Activated CD8-positive, alpha-beta T cell treated with anti-CD3 and anti-CD28 coated beads for 36 hours (primary cell): ENCODE measurements at regions not wholly inside any gene's neighbourhood (a gene's known extent, or its start where the extent isn't known, plus 50 kb on each side); places are given as distances from the start of the nearest gene placed in this dataset.

Source experiments
- ATAC-seq: fragments of 200-7000 bp; cut with Tn5 transposase; one replicate; pipeline ENCODE4 v1.10.0; 2021; ENCODE audit warnings: mild to moderate bottlenecking, moderate library complexity
- CTCF ChIA-PET: fragments of 350-600 bp; sonication (Branson Sonifier 250); formaldehyde crosslinking; loops from one replicate; lab custom pipeline; 2021; ENCODE audit warnings: antibody characterized with exemption; lab: Charles Lee
- POLR2A ChIA-PET: fragments of 350-600 bp; sonication (Branson Sonifier 250); formaldehyde crosslinking; loops from one replicate; lab custom pipeline; 2021; ENCODE audit warnings: antibody characterized with exemption; lab: Charles Lee
- DNase-seq: peaks from one replicate; pipeline ENCODE4 v3.0.0-alpha.2; 2020
- H3K27ac Mint-ChIP-seq: one replicate; pipeline ENCODE4 v1.8.0; 2021; ENCODE audit warnings: mild to moderate bottlenecking, mixed read lengths
- H3K27me3 Mint-ChIP-seq: one replicate; pipeline ENCODE4 v1.8.0; 2021; ENCODE audit warnings: mixed read lengths
- H3K36me3 Mint-ChIP-seq: one replicate; pipeline ENCODE4 v1.8.0; 2021; ENCODE audit warnings: low read depth, mixed read lengths
- H3K4me1 Mint-ChIP-seq: one replicate; pipeline ENCODE4 v1.8.0; 2021; ENCODE audit warnings: low read depth, mixed read lengths
- H3K4me3 Mint-ChIP-seq: one replicate; pipeline ENCODE4 v1.8.0; 2021; ENCODE audit warnings: mild to moderate bottlenecking, moderate library complexity, mixed read lengths
- H3K9me3 Mint-ChIP-seq: one replicate; pipeline ENCODE4 v1.8.0; 2021; ENCODE audit warnings: mixed read lengths
- intact Hi-C: fragments of 100-400 bp; cut with micrococcal nuclease; formaldehyde crosslinking; loops from one replicate; pipeline ENCODE4 v1.10.0; 2022
- TF ChIP-seq, protein P1 (sequence below): fragments of 200-600 bp; IDR thresholded peaks from one replicate; pipeline ENCODE4 v1.8.0; 2022; ENCODE audit warnings: antibody characterized with exemption, mild to moderate bottlenecking

DNA sequence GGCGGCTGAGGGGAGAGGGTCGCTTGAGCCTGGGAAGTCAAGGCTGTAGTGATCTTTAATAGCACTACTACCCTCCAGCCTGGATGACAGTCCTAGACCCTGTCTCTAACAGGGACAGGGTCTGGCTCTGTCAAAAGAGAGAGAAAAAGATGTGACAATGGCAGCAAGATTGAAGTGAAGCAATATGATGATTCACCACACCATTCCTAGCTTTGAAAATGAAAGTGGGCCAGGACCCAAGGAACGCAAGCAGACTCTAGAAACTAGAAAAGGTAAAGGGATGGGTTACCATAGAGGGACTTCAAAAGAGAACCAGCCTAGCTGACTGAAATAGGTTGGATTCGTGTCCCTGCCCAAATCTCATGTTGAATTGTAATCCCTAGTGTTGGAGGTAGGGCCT is 426.9 kb downstream of the HTR1B start:
- H3K36me3 Mint-ChIP-seq: no peaks in the 10 kb centered on the region
- intact Hi-C loops: no loop called here
- POLR2A ChIA-PET: no interaction called here
- ATAC-seq (no peak), DNase-seq (no peak)
- TF ChIP-seq, protein P1, sequence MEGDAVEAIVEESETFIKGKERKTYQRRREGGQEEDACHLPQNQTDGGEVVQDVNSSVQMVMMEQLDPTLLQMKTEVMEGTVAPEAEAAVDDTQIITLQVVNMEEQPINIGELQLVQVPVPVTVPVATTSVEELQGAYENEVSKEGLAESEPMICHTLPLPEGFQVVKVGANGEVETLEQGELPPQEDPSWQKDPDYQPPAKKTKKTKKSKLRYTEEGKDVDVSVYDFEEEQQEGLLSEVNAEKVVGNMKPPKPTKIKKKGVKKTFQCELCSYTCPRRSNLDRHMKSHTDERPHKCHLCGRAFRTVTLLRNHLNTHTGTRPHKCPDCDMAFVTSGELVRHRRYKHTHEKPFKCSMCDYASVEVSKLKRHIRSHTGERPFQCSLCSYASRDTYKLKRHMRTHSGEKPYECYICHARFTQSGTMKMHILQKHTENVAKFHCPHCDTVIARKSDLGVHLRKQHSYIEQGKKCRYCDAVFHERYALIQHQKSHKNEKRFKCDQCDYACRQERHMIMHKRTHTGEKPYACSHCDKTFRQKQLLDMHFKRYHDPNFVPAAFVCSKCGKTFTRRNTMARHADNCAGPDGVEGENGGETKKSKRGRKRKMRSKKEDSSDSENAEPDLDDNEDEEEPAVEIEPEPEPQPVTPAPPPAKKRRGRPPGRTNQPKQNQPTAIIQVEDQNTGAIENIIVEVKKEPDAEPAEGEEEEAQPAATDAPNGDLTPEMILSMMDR: no peak
- H3K4me3 Mint-ChIP-seq: no peak overlapping the region
- H3K4me1 Mint-ChIP-seq: no peaks in the 10 kb centered on the region
- no peaks in the 10 kb centered on the region for H3K27me3 Mint-ChIP-seq
- CTCF ChIA-PET: no interaction called here
- H3K9me3 Mint-ChIP-seq: peaks cover 13% of the 10 kb centered on the region
- H3K27ac Mint-ChIP-seq: no peak overlapping the region

DNA sequence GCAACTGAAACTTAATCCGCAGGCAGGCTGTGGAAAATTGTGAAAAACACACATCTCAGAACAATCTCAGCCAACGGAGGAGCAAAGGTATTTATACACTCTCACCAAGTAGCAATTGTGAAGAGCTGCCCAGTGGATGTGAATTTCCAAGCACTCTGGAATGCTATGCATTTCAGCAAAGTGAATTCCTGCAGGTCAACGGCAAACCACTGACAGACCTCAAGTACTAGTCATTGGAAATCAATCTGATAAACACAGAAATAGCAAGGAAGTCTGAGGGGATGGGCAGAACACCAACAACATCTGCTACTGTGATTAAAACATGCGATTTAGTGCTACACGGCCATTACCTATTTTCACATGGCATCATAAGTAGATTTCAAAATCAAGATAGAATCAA is 429.1 kb downstream of the HTR1B start:
- H3K4me1 Mint-ChIP-seq: no peaks in the 10 kb centered on the region
- POLR2A ChIA-PET: interaction anchor here (0.6 kb wide), 1 partner anchor 477 kb away, joined by 3 read pairs; no protein-coding TSS in a partner anchor
- TF ChIP-seq, protein P1: no peak
- no peaks in the 10 kb centered on the region for H3K27me3 Mint-ChIP-seq
- no peak overlapping the region for H3K27ac Mint-ChIP-seq
- CTCF ChIA-PET: no interaction called here
- H3K36me3 Mint-ChIP-seq: no peaks in the 10 kb centered on the region
- intact Hi-C loops: no loop called here
- H3K4me3 Mint-ChIP-seq: no peak overlapping the region
- DNase-seq (no peak), ATAC-seq (no peak)
- H3K9me3 Mint-ChIP-seq: peaks cover 16% of the 10 kb centered on the region

DNA sequence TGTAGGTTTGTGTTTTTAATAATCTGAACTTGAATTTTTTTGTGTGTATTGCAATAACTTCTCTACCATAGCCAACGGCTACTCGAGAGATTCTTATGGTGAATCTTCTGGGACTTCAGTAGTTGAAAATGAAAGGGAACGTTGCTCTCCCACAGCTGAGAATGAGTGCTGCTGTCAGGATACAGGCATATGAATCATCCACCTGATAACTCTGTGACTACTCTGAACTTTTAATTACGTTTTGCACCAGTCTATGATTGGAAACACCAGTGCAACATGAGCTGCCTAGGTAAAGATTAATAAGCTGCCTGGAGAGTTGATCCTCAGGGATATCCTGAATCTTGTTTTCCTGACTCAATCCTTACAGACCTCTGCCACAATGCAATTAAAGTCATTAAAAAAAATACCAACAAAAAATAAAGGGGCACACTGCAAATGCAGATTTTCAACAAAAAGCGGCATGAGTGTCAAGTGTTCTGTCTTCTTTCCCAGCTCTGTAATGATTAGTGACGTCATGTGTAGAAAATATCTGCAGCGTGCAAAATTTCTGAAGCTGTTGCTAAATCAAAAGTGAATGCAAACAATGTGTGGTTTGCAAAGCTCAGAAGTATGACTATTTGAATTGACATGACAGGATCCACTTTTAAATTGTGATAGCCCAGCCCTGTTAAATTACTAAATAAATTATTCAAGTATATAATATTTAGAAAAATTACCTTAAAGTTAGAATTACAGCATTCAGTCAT is 432.2 kb downstream of the HTR1B start:
- Mint-ChIP-seq H3K27ac (no peak overlapping the region), H3K36me3 (no peaks in the 10 kb centered on the region), H3K4me3 (no peak overlapping the region), H3K27me3 (no peaks in the 10 kb centered on the region), H3K4me1 (no peaks in the 10 kb centered on the region), H3K9me3 (peaks cover 5% of the 10 kb centered on the region)
- ATAC-seq: no peak
- intact Hi-C loops: no loop called here
- ChIA-PET CTCF (no interaction called here), POLR2A (interaction anchor here (0.6 kb wide), 1 partner anchor 159 kb away, joined by 3 read pairs; no protein-coding TSS in a partner anchor)
- TF ChIP-seq, protein P1: no peak
- no peak for DNase-seq

DNA sequence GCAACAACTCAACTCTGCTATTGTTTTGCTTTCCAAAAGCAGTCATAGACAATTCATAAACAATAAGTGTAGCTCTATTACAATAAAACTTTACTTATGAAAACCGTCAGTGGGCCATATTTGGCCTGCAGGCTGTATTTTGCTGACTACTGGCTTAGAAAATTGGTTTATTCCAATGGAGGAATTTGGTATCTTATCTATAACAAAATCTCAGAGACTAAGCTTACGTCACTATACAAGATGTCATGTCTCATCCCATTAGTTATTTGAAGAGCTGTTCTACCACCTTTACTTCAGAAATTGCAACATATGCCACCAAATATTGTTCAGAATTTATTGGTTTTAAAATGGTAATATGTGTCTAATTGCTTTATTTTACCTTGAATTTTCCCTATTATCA is 436.9 kb downstream of the HTR1B start:
- H3K27ac Mint-ChIP-seq: no peak overlapping the region
- H3K4me1 Mint-ChIP-seq: no peaks in the 10 kb centered on the region
- CTCF ChIA-PET: no interaction called here
- H3K9me3 Mint-ChIP-seq: peaks cover 7% of the 10 kb centered on the region
- DNase-seq: no peak
- no peaks in the 10 kb centered on the region for H3K36me3 Mint-ChIP-seq
- POLR2A ChIA-PET: no interaction called here
- H3K4me3 Mint-ChIP-seq: no peak overlapping the region
- no peaks in the 10 kb centered on the region for H3K27me3 Mint-ChIP-seq
- TF ChIP-seq, protein P1: no peak
- intact Hi-C loops: no loop called here
- no peak for ATAC-seq

DNA sequence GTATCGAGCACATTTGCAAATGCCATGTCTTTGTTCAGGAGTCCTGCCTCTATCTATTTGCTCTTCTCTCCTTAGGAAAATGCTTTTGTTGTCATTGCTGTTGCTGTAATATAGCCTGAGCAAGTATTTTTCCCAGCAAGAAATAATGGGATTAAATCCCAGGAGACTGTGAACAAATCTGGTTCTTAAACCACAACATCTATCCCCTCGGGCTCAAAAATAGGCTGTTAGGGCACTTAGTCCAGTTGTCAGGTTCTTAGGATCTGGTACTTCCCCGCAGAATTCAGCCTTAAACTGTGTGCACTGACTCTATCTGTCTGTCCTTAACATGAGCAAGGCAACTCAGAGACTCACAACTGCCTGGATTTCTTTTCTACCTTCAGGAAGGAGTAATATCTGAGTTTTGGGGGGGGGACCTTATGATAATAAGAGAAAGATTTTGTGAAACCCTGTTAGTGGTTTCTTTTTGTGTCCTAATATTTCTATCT is 437.5 kb downstream of the HTR1B start:
- no peak for DNase-seq
- no peaks in the 10 kb centered on the region for H3K27me3 Mint-ChIP-seq
- no peak overlapping the region for H3K4me3 Mint-ChIP-seq
- H3K36me3 Mint-ChIP-seq: no peaks in the 10 kb centered on the region
- POLR2A ChIA-PET: no interaction called here
- H3K27ac Mint-ChIP-seq: no peak overlapping the region
- intact Hi-C loops: no loop called here
- H3K4me1 Mint-ChIP-seq: no peaks in the 10 kb centered on the region
- no peak for ATAC-seq
- TF ChIP-seq, protein P1: no peak
- CTCF ChIA-PET: no interaction called here
- peaks cover 7% of the 10 kb centered on the region for H3K9me3 Mint-ChIP-seq
